Peyer's patch (tissue), 4 donors: ENCODE measurements at regions not wholly inside any gene's neighbourhood (a gene's known extent, or its start where the extent isn't known, plus 50 kb on each side); places are given as distances from the start of the nearest gene placed in this dataset.

Experiments used
- CTCF ChIP-seq, 6 experiments: fragments of 450-650 bp in 4 of 6; fragments of 200-600 bp in 2 of 6; sonication (generic) in 1 of 6; IDR thresholded peaks; one replicate each; pipeline ENCODE4 v1.5.1; 2017 to 2019; ENCODE audit warnings: antibody characterized with exemption in 6 of 6, mild to moderate bottlenecking in 3 of 6, moderate library complexity in 1 of 6
- POLR2A ChIP-seq, 2 donors: fragments of 450-650 bp; IDR thresholded peaks; one replicate each; pipeline ENCODE4 v1.5.1; 2017; ENCODE audit warnings: antibody characterized with exemption in 2 of 2, mild to moderate bottlenecking in 2 of 2, moderate library complexity in 2 of 2

GRCh38 chr13:109547942-109548341, 238.4 kb downstream of the IRS2 start:
- TF ChIP-seq CTCF (IDR thresholded peaks at IDR 0.05): no peak
- TF ChIP-seq POLR2A (IDR thresholded peaks at IDR 0.05): no peak
